WTC11 (cell line): ENCODE measurements at regions not wholly inside any gene's neighbourhood (a gene's known extent, or its start where the extent isn't known, plus 50 kb on each side); places are given as distances from the start of the nearest gene placed in this dataset.

Source experiments
- IRF2 ChIP-seq: sonication (generic); formaldehyde crosslinking; IDR thresholded peaks from 2 replicates; pipeline ENCODE4 v1.8.0; 2022; ENCODE audit warnings: low read depth, missing genetic modification reagents, borderline replicate concordance
- MYBL2 ChIP-seq: sonication (generic); formaldehyde crosslinking; IDR thresholded peaks from 2 replicates; pipeline ENCODE4 v1.8.1; 2023; ENCODE audit warnings: mild to moderate bottlenecking, moderate library complexity, missing genetic modification reagents
- NR3C1 ChIP-seq: sonication (generic); formaldehyde crosslinking; conservative IDR thresholded peaks from 2 replicates; pipeline ENCODE4 v1.8.1; 2023; ENCODE audit warnings: low read depth, mild to moderate bottlenecking, missing genetic modification reagents
- TF ChIP-seq, protein P1 (sequence below): sonication (generic); formaldehyde crosslinking; IDR thresholded peaks from 2 replicates; pipeline ENCODE4 v1.8.0; 2022; ENCODE audit warnings: mild to moderate bottlenecking, missing genetic modification reagents
- TF ChIP-seq, protein P2 (sequence below): fragments of 200-600 bp; IDR thresholded peaks from 2 replicates; pipeline ENCODE4 v1.8.0; 2022; ENCODE audit warnings: antibody characterized with exemption
- TF ChIP-seq, protein P3 (sequence below): sonication (generic); formaldehyde crosslinking; IDR thresholded peaks from 2 replicates; pipeline ENCODE4 v1.8.1; 2023; ENCODE audit warnings: mild to moderate bottlenecking, missing genetic modification reagents, moderate library complexity

DNA sequence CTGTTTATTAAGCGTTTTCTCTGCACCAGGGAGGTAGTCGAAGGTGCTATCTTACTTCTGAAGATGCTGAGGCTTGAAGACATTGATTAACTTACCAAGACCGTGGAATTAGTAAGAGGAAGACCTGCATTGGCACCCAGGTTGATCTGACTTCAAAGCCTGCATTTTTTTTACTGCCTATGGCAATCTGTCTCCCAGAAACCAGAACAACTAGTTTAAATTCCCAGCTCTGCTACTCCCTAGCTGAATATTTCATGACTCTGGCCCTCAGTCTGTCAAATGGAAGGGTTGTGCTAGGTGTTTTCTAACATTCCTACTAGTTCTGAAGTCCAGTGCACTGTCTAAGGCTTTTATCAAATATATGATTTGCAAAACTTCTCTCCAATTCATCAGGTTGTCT lies 52.0 kb upstream of the GRAMD1B start:
- TF ChIP-seq, protein P1, sequence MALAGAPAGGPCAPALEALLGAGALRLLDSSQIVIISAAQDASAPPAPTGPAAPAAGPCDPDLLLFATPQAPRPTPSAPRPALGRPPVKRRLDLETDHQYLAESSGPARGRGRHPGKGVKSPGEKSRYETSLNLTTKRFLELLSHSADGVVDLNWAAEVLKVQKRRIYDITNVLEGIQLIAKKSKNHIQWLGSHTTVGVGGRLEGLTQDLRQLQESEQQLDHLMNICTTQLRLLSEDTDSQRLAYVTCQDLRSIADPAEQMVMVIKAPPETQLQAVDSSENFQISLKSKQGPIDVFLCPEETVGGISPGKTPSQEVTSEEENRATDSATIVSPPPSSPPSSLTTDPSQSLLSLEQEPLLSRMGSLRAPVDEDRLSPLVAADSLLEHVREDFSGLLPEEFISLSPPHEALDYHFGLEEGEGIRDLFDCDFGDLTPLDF (CRISPR knock-in tag) = no peak
- no peak for TF ChIP-seq NR3C1
- TF ChIP-seq, protein P2, sequence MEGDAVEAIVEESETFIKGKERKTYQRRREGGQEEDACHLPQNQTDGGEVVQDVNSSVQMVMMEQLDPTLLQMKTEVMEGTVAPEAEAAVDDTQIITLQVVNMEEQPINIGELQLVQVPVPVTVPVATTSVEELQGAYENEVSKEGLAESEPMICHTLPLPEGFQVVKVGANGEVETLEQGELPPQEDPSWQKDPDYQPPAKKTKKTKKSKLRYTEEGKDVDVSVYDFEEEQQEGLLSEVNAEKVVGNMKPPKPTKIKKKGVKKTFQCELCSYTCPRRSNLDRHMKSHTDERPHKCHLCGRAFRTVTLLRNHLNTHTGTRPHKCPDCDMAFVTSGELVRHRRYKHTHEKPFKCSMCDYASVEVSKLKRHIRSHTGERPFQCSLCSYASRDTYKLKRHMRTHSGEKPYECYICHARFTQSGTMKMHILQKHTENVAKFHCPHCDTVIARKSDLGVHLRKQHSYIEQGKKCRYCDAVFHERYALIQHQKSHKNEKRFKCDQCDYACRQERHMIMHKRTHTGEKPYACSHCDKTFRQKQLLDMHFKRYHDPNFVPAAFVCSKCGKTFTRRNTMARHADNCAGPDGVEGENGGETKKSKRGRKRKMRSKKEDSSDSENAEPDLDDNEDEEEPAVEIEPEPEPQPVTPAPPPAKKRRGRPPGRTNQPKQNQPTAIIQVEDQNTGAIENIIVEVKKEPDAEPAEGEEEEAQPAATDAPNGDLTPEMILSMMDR = no peak
- TF ChIP-seq, protein P3, sequence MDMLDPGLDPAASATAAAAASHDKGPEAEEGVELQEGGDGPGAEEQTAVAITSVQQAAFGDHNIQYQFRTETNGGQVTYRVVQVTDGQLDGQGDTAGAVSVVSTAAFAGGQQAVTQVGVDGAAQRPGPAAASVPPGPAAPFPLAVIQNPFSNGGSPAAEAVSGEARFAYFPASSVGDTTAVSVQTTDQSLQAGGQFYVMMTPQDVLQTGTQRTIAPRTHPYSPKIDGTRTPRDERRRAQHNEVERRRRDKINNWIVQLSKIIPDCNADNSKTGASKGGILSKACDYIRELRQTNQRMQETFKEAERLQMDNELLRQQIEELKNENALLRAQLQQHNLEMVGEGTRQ (CRISPR knock-in tag) = no peak
- no peak for TF ChIP-seq MYBL2 (CRISPR knock-in tag)
- no peak for TF ChIP-seq IRF2
